Upper lobe of left lung (tissue), 4 donors: ENCODE measurements at regions not wholly inside any gene's neighbourhood (a gene's known extent, or its start where the extent isn't known, plus 50 kb on each side); places are given as distances from the start of the nearest gene placed in this dataset.

Experiments used
- CTCF ChIP-seq, 6 experiments: fragments of 450-650 bp in 4 of 6; fragments of 200-600 bp in 2 of 6; sonication (generic) in 2 of 6; IDR thresholded peaks; one replicate each; pipeline ENCODE4 v1.5.1; 2016 to 2019; ENCODE audit warnings: antibody characterized with exemption in 6 of 6
- POLR2AphosphoS5 ChIP-seq, 2 donors: sonication (generic); formaldehyde crosslinking; IDR thresholded peaks; one replicate each; pipeline ENCODE4 v1.5.1; 2017; ENCODE audit warnings: antibody characterized with exemption in 2 of 2

- TF ChIP-seq CTCF (IDR thresholded peaks at IDR 0.05) (no peak), POLR2AphosphoS5 (IDR thresholded peaks at IDR 0.05) (no peak)
Observed at GRCh38 chr5:73299665-73300336, 126.8 kb downstream of the TMEM174 start.
